HG03060 (cell line): ENCODE measurements at regions not wholly inside any gene's neighbourhood (a gene's known extent, or its start where the extent isn't known, plus 50 kb on each side); places are given as distances from the start of the nearest gene placed in this dataset.
"Not testable (repeated sequence)": the region's sequence is repeated elsewhere in the genome, so short reads cannot be mapped to it uniquely, and the experiment has no call there.

ENCODE experiments used
- ATAC-seq: cut with Tn5 transposase; IDR thresholded peaks from one replicate; pipeline ENCODE4 v1.9.1; 2021; ENCODE audit warnings: low read depth, moderate number of reproducible peaks; ENCODE audit not compliant: unreplicated experiment

GRCh38 chr1:96595530-96595929 lies 126.1 kb upstream of the PTBP2 start:
- not testable (repeated sequence) for ATAC-seq

- ATAC-seq = peak; percentile 51
Measured at GRCh38 chr1:96596226-96596922, 125.2 kb upstream of the PTBP2 start.

GRCh38 chr1:96597218-96597617 lies 124.4 kb upstream of the PTBP2 start:
- no peak for ATAC-seq

GRCh38 chr1:96598416-96599168 lies 123.0 kb upstream of the PTBP2 start:
- ATAC-seq = no peak

- not testable (repeated sequence) for ATAC-seq
Measured at GRCh38 chr1:96604620-96605019, 117.0 kb upstream of the PTBP2 start.

- ATAC-seq = not testable (repeated sequence)
Measured at GRCh38 chr1:96617375-96617774, 104.2 kb upstream of the PTBP2 start.

GRCh38 chr1:96632045-96632664 lies 89.4 kb upstream of the PTBP2 start:
- no peak for ATAC-seq

- no peak for ATAC-seq
Measured at GRCh38 chr1:96633695-96634094, 87.9 kb upstream of the PTBP2 start.

- no peak for ATAC-seq
Measured at GRCh38 chr1:96634883-96635282, 86.7 kb upstream of the PTBP2 start.

GRCh38 chr1:96641282-96641681 lies 80.3 kb upstream of the PTBP2 start:
- ATAC-seq = no peak

- no peak for ATAC-seq
Measured at GRCh38 chr1:96643519-96643918, 78.1 kb upstream of the PTBP2 start.

GRCh38 chr1:96649301-96649700 lies 72.3 kb upstream of the PTBP2 start:
- no peak for ATAC-seq

- no peak for ATAC-seq
Measured at GRCh38 chr1:96651517-96651916, 70.1 kb upstream of the PTBP2 start.

GRCh38 chr1:96660051-96660450 lies 61.5 kb upstream of the PTBP2 start:
- no peak for ATAC-seq

- no peak for ATAC-seq
Measured at GRCh38 chr1:96660503-96660902, 61.1 kb upstream of the PTBP2 start.
